IMR-90 (cell line): ENCODE measurements at regions not wholly inside any gene's neighbourhood (a gene's known extent, or its start where the extent isn't known, plus 50 kb on each side); places are given as distances from the start of the nearest gene placed in this dataset.

Experiments used
- CEBPB ChIP-seq: IDR thresholded peaks from 2 replicates; pipeline ENCODE4 v1.6.1; 2012; ENCODE audit warnings: low read depth, low read length, improper control_type of control experiment
- CTCF ChIP-seq: conservative IDR thresholded peaks from 2 replicates; pipeline ENCODE4 v1.5.1; 2012; ENCODE audit warnings: mild to moderate bottlenecking, low read depth, low read length, improper control_type of control experiment
- MAZ ChIP-seq: IDR thresholded peaks from 2 replicates; pipeline ENCODE4 v1.6.1; 2012; ENCODE audit warnings: low read depth, mild to moderate bottlenecking, low read length, improper control_type of control experiment, moderate library complexity, borderline replicate concordance
- MXI1 ChIP-seq: IDR thresholded peaks from 2 replicates; pipeline ENCODE4 v1.6.1; 2012; ENCODE audit warnings: low read depth, mild to moderate bottlenecking, low read length, moderate library complexity, borderline replicate concordance
- POLR2A ChIP-seq: IDR thresholded peaks from 2 replicates; pipeline ENCODE4 v1.6.1; 2012; ENCODE audit warnings: mild to moderate bottlenecking, low read depth, low read length
- RCOR1 ChIP-seq: IDR thresholded peaks from 2 replicates; pipeline ENCODE4 v1.6.1; 2012; ENCODE audit warnings: mild to moderate bottlenecking, low read length, improper control_type of control experiment; ENCODE audit not compliant: insufficient replicate concordance
- TF ChIP-seq, protein P1 (sequence below): fragments of 150-350 bp; IDR thresholded peaks from 2 replicates; pipeline ENCODE4 v1.6.1; 2017; ENCODE audit warnings: mild to moderate bottlenecking, antibody characterized with exemption, low read length, low read depth

DNA sequence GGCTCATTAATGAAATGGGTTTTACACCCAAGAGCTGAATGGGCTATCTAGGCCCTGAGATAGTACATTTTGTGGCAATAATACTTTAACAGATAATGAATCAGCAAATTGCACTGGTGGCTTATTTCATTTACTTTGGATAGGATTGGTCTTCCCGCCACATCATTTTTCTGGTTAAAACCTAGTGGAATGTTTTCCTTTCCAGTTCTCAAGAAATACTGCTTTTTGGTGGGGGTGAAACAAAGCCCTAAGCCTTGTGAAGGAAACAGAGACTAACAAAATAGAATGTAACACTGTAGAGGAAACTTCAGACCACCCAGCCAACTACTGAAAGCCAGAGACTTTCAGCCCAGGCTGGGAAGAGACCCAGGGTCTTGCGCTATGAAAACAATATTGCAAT lies 172.2 kb downstream of the HHIPL2 start:
- TF ChIP-seq CTCF (no peak), POLR2A (no peak), RCOR1 (no peak), CEBPB (no peak), MXI1 (no peak), MAZ (no peak)
- TF ChIP-seq, protein P1, sequence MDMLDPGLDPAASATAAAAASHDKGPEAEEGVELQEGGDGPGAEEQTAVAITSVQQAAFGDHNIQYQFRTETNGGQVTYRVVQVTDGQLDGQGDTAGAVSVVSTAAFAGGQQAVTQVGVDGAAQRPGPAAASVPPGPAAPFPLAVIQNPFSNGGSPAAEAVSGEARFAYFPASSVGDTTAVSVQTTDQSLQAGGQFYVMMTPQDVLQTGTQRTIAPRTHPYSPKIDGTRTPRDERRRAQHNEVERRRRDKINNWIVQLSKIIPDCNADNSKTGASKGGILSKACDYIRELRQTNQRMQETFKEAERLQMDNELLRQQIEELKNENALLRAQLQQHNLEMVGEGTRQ: no peak
